ENCODE measurements at regions not wholly inside any gene's neighbourhood (a gene's known extent, or its start where the extent isn't known, plus 50 kb on each side); places are given as distances from the start of the nearest gene placed in this dataset.

GRCh38 chr17:33804401-33804800 lies 450.7 kb upstream of the CCL2 start:
- Mint-ChIP-seq H3K9me3 (no peaks in the 10 kb centered on the region), H3K4me1 (no peaks in the 10 kb centered on the region), H3K36me3 (no peaks in the 10 kb centered on the region), H3K27ac (no peak overlapping the region), H3K4me3 (no peak overlapping the region), H3K27me3 (peaks cover 17% of the 10 kb centered on the region)
- ATAC-seq (ENCODE audit: low read depth) (no peak), DNase-seq (no peak)
- POLR2A ChIA-PET: no interaction called here

GRCh38 chr17:33806631-33807030 lies 448.5 kb upstream of the CCL2 start:
- Mint-ChIP-seq H3K27me3 (peaks cover 17% of the 10 kb centered on the region), H3K27ac (no peak overlapping the region), H3K4me3 (no peak overlapping the region), H3K4me1 (no peaks in the 10 kb centered on the region), H3K36me3 (no peaks in the 10 kb centered on the region), H3K9me3 (no peaks in the 10 kb centered on the region)
- ATAC-seq (ENCODE audit: low read depth) (no peak), DNase-seq (no peak)
- POLR2A ChIA-PET: no interaction called here

GRCh38 chr17:33809748-33810147 lies 445.3 kb upstream of the CCL2 start:
- Mint-ChIP-seq H3K36me3 (no peaks in the 10 kb centered on the region), H3K9me3 (no peaks in the 10 kb centered on the region), H3K4me1 (no peaks in the 10 kb centered on the region), H3K27me3 (peaks cover 3% of the 10 kb centered on the region), H3K27ac (no peak overlapping the region), H3K4me3 (no peak overlapping the region)
- no peak for DNase-seq
- POLR2A ChIA-PET: no interaction called here
- no peak for ATAC-seq (ENCODE audit: low read depth)

- no peak overlapping the region for H3K27ac Mint-ChIP-seq
- DNase-seq: no peak
- POLR2A ChIA-PET: no interaction called here
- peaks cover 3% of the 10 kb centered on the region for H3K27me3 Mint-ChIP-seq
- ATAC-seq (ENCODE audit: low read depth): no peak
- no peaks in the 10 kb centered on the region for H3K9me3 Mint-ChIP-seq
- H3K4me3 Mint-ChIP-seq: no peak overlapping the region
- no peaks in the 10 kb centered on the region for H3K4me1 Mint-ChIP-seq
- H3K36me3 Mint-ChIP-seq: no peaks in the 10 kb centered on the region
These were observed 443.9 kb upstream of the CCL2 start for GRCh38 chr17:33811004-33811760.

GRCh38 chr17:33811984-33812577 lies 443.0 kb upstream of the CCL2 start:
- no peak overlapping the region for H3K4me3 Mint-ChIP-seq
- no peaks in the 10 kb centered on the region for H3K36me3 Mint-ChIP-seq
- peaks cover 3% of the 10 kb centered on the region for H3K27me3 Mint-ChIP-seq
- no peaks in the 10 kb centered on the region for H3K4me1 Mint-ChIP-seq
- ATAC-seq (ENCODE audit: low read depth) (no peak), DNase-seq (no peak)
- H3K27ac Mint-ChIP-seq: no peak overlapping the region
- H3K9me3 Mint-ChIP-seq: no peaks in the 10 kb centered on the region
- POLR2A ChIA-PET: no interaction called here

- DNase-seq (no peak), ATAC-seq (ENCODE audit: low read depth) (no peak)
- H3K4me1 Mint-ChIP-seq: no peaks in the 10 kb centered on the region
- POLR2A ChIA-PET: no interaction called here
- H3K36me3 Mint-ChIP-seq: no peaks in the 10 kb centered on the region
- H3K27me3 Mint-ChIP-seq: no peaks in the 10 kb centered on the region
- H3K27ac Mint-ChIP-seq: no peak overlapping the region
- no peak overlapping the region for H3K4me3 Mint-ChIP-seq
- H3K9me3 Mint-ChIP-seq: no peaks in the 10 kb centered on the region
These were observed 440.2 kb upstream of the CCL2 start for GRCh38 chr17:33814852-33815251.

- Mint-ChIP-seq H3K4me1 (no peaks in the 10 kb centered on the region), H3K9me3 (no peaks in the 10 kb centered on the region), H3K27ac (no peak overlapping the region), H3K27me3 (no peaks in the 10 kb centered on the region), H3K36me3 (no peaks in the 10 kb centered on the region), H3K4me3 (no peak overlapping the region)
- DNase-seq (no peak), ATAC-seq (ENCODE audit: low read depth) (no peak)
- POLR2A ChIA-PET: no interaction called here
These were observed 439.0 kb upstream of the CCL2 start for GRCh38 chr17:33816036-33816435.

GRCh38 chr17:33816842-33817617 lies 438.1 kb upstream of the CCL2 start:
- H3K27ac Mint-ChIP-seq: no peak overlapping the region
- ATAC-seq (ENCODE audit: low read depth) (no peak), DNase-seq (no peak)
- no peaks in the 10 kb centered on the region for H3K9me3 Mint-ChIP-seq
- no peak overlapping the region for H3K4me3 Mint-ChIP-seq
- H3K27me3 Mint-ChIP-seq: no peaks in the 10 kb centered on the region
- POLR2A ChIA-PET: no interaction called here
- H3K4me1 Mint-ChIP-seq: no peaks in the 10 kb centered on the region
- no peaks in the 10 kb centered on the region for H3K36me3 Mint-ChIP-seq

GRCh38 chr17:33819539-33819938 lies 435.5 kb upstream of the CCL2 start:
- Mint-ChIP-seq H3K27me3 (no peaks in the 10 kb centered on the region), H3K36me3 (no peaks in the 10 kb centered on the region), H3K4me1 (no peaks in the 10 kb centered on the region), H3K27ac (no peak overlapping the region), H3K9me3 (no peaks in the 10 kb centered on the region), H3K4me3 (no peak overlapping the region)
- POLR2A ChIA-PET: no interaction called here
- DNase-seq (no peak), ATAC-seq (ENCODE audit: low read depth) (no peak)

- no peak overlapping the region for H3K4me3 Mint-ChIP-seq
- ATAC-seq (ENCODE audit: low read depth): no peak
- no peaks in the 10 kb centered on the region for H3K4me1 Mint-ChIP-seq
- no peaks in the 10 kb centered on the region for H3K9me3 Mint-ChIP-seq
- H3K27me3 Mint-ChIP-seq: peaks cover 7% of the 10 kb centered on the region
- POLR2A ChIA-PET: no interaction called here
- no peak overlapping the region for H3K27ac Mint-ChIP-seq
- H3K36me3 Mint-ChIP-seq: no peaks in the 10 kb centered on the region
- no peak for DNase-seq
These were observed 422.8 kb upstream of the CCL2 start for GRCh38 chr17:33832262-33832661.

- POLR2A ChIA-PET: no interaction called here
- Mint-ChIP-seq H3K9me3 (no peaks in the 10 kb centered on the region), H3K27ac (no peak overlapping the region), H3K4me3 (no peak overlapping the region), H3K4me1 (no peaks in the 10 kb centered on the region), H3K27me3 (no peaks in the 10 kb centered on the region), H3K36me3 (no peaks in the 10 kb centered on the region)
- ATAC-seq (ENCODE audit: low read depth): no peak
- DNase-seq: no peak
These were observed 417.8 kb upstream of the CCL2 start for GRCh38 chr17:33837281-33837680.

GRCh38 chr17:33838281-33838680 lies 416.8 kb upstream of the CCL2 start:
- ATAC-seq (ENCODE audit: low read depth) (no peak), DNase-seq (no peak)
- POLR2A ChIA-PET: no interaction called here
- Mint-ChIP-seq H3K36me3 (no peaks in the 10 kb centered on the region), H3K4me1 (no peaks in the 10 kb centered on the region), H3K4me3 (no peak overlapping the region), H3K9me3 (no peaks in the 10 kb centered on the region), H3K27ac (no peak overlapping the region), H3K27me3 (peaks cover 2% of the 10 kb centered on the region)

GRCh38 chr17:33847900-33848299 lies 407.2 kb upstream of the CCL2 start:
- H3K27ac Mint-ChIP-seq: no peak overlapping the region
- ATAC-seq (ENCODE audit: low read depth) (no peak), DNase-seq (no peak)
- no peaks in the 10 kb centered on the region for H3K36me3 Mint-ChIP-seq
- H3K27me3 Mint-ChIP-seq: peaks cover 2% of the 10 kb centered on the region
- POLR2A ChIA-PET: no interaction called here
- H3K4me1 Mint-ChIP-seq: no peaks in the 10 kb centered on the region
- no peaks in the 10 kb centered on the region for H3K9me3 Mint-ChIP-seq
- H3K4me3 Mint-ChIP-seq: no peak overlapping the region

GRCh38 chr17:33848433-33848832 lies 406.7 kb upstream of the CCL2 start:
- Mint-ChIP-seq H3K4me1 (no peaks in the 10 kb centered on the region), H3K27me3 (peaks cover 2% of the 10 kb centered on the region), H3K36me3 (no peaks in the 10 kb centered on the region), H3K9me3 (no peaks in the 10 kb centered on the region), H3K4me3 (no peak overlapping the region), H3K27ac (no peak overlapping the region)
- POLR2A ChIA-PET: no interaction called here
- ATAC-seq (ENCODE audit: low read depth) (no peak), DNase-seq (no peak)
